HUES6 (cell line): ENCODE measurements at regions not wholly inside any gene's neighbourhood (a gene's known extent, or its start where the extent isn't known, plus 50 kb on each side); places are given as distances from the start of the nearest gene placed in this dataset.

Experiments
- H3K27ac ChIP-seq: 2 replicates; pipeline ENCODE4 v1.7.0; 2013; ENCODE audit warnings: low read depth, mild to moderate bottlenecking, low read length, inconsistent platforms
- H3K27me3 ChIP-seq: 2 replicates; pipeline ENCODE4 v1.6.1; 2013; ENCODE audit warnings: low read length; ENCODE audit not compliant: control insufficient read depth, insufficient read depth
- H3K36me3 ChIP-seq: 2 replicates; pipeline ENCODE4 v1.6.1; 2013; ENCODE audit warnings: low read length; ENCODE audit not compliant: control insufficient read depth, insufficient read depth
- H3K4me1 ChIP-seq: 2 replicates; pipeline ENCODE4 v1.6.1; 2013; ENCODE audit warnings: low read length; ENCODE audit not compliant: control insufficient read depth, insufficient read depth
- H3K4me3 ChIP-seq: 2 replicates; pipeline ENCODE4 v1.5.1; 2013; ENCODE audit warnings: low read depth, low read length
- H3K9ac ChIP-seq: one replicate; pipeline ENCODE4 v1.6.1; 2013; ENCODE audit warnings: mild to moderate bottlenecking, low read length
- H3K9me3 ChIP-seq: 2 replicates; pipeline ENCODE4 v1.6.1; 2013; ENCODE audit warnings: low read depth, low read length; ENCODE audit not compliant: control insufficient read depth, insufficient read depth

GRCh38 chr21:23008601-23009202 is 2010.5 kb downstream of the NCAM2 start:
- Histone ChIP-seq H3K9me3 (no peaks in the 10 kb centered on the region), H3K4me3 (no peak overlapping the region), H3K27ac (no peak overlapping the region), H3K36me3 (no peaks in the 10 kb centered on the region), H3K4me1 (no peaks in the 10 kb centered on the region), H3K9ac (no peak overlapping the region), H3K27me3 (no peaks in the 10 kb centered on the region)

GRCh38 chr21:23009360-23009759 is 2011.2 kb downstream of the NCAM2 start:
- no peak overlapping the region for H3K27ac ChIP-seq
- H3K9me3 ChIP-seq, result no peaks in the 10 kb centered on the region
- no peaks in the 10 kb centered on the region for H3K27me3 ChIP-seq
- no peaks in the 10 kb centered on the region for H3K4me1 ChIP-seq
- H3K9ac ChIP-seq, result no peak overlapping the region
- H3K36me3 ChIP-seq, result no peaks in the 10 kb centered on the region
- H3K4me3 ChIP-seq, result no peak overlapping the region

- H3K36me3 ChIP-seq, result no peaks in the 10 kb centered on the region
- H3K9ac ChIP-seq, result no peak overlapping the region
- no peaks in the 10 kb centered on the region for H3K27me3 ChIP-seq
- H3K4me3 ChIP-seq, result no peak overlapping the region
- no peaks in the 10 kb centered on the region for H3K9me3 ChIP-seq
- H3K27ac ChIP-seq, result no peak overlapping the region
- H3K4me1 ChIP-seq, result no peaks in the 10 kb centered on the region
Observed at GRCh38 chr21:23014021-23014420, 2015.8 kb downstream of the NCAM2 start.

- Histone ChIP-seq H3K27ac (no peak overlapping the region), H3K4me1 (no peaks in the 10 kb centered on the region), H3K4me3 (no peak overlapping the region), H3K36me3 (no peaks in the 10 kb centered on the region), H3K27me3 (no peaks in the 10 kb centered on the region), H3K9me3 (no peaks in the 10 kb centered on the region), H3K9ac (no peak overlapping the region)
Observed at GRCh38 chr21:23016617-23017016, 2018.4 kb downstream of the NCAM2 start.

- Histone ChIP-seq H3K9me3 (no peaks in the 10 kb centered on the region), H3K9ac (no peak overlapping the region), H3K36me3 (no peaks in the 10 kb centered on the region), H3K4me1 (no peaks in the 10 kb centered on the region), H3K27ac (no peak overlapping the region), H3K27me3 (no peaks in the 10 kb centered on the region), H3K4me3 (no peak overlapping the region)
Observed at GRCh38 chr21:23017989-23018388, 2019.8 kb downstream of the NCAM2 start.

- Histone ChIP-seq H3K36me3 (no peaks in the 10 kb centered on the region), H3K4me3 (no peak overlapping the region), H3K9ac (no peak overlapping the region), H3K4me1 (no peaks in the 10 kb centered on the region), H3K27ac (no peak overlapping the region), H3K9me3 (no peaks in the 10 kb centered on the region), H3K27me3 (no peaks in the 10 kb centered on the region)
Observed at GRCh38 chr21:23020969-23021368, 2022.8 kb downstream of the NCAM2 start.

- H3K4me1 ChIP-seq, result no peaks in the 10 kb centered on the region
- no peak overlapping the region for H3K4me3 ChIP-seq
- no peaks in the 10 kb centered on the region for H3K9me3 ChIP-seq
- H3K27ac ChIP-seq, result no peak overlapping the region
- no peaks in the 10 kb centered on the region for H3K27me3 ChIP-seq
- no peaks in the 10 kb centered on the region for H3K36me3 ChIP-seq
- H3K9ac ChIP-seq, result no peak overlapping the region
Observed at GRCh38 chr21:23021481-23021880, 2023.3 kb downstream of the NCAM2 start.

- no peaks in the 10 kb centered on the region for H3K4me1 ChIP-seq
- H3K36me3 ChIP-seq, result no peaks in the 10 kb centered on the region
- H3K4me3 ChIP-seq, result no peak overlapping the region
- H3K9me3 ChIP-seq, result no peaks in the 10 kb centered on the region
- H3K27me3 ChIP-seq, result no peaks in the 10 kb centered on the region
- no peak overlapping the region for H3K27ac ChIP-seq
- H3K9ac ChIP-seq, result no peak overlapping the region
Observed at GRCh38 chr21:23026878-23027277, 2028.7 kb downstream of the NCAM2 start.

- Histone ChIP-seq H3K36me3 (no peaks in the 10 kb centered on the region), H3K9ac (no peak overlapping the region), H3K4me1 (no peaks in the 10 kb centered on the region), H3K4me3 (no peak overlapping the region), H3K27ac (no peak overlapping the region), H3K9me3 (no peaks in the 10 kb centered on the region), H3K27me3 (no peaks in the 10 kb centered on the region)
Observed at GRCh38 chr21:23039846-23040245, 2041.6 kb downstream of the NCAM2 start.

- Histone ChIP-seq H3K27ac (no peak overlapping the region), H3K4me3 (no peak overlapping the region), H3K27me3 (no peaks in the 10 kb centered on the region), H3K9ac (no peak overlapping the region), H3K9me3 (no peaks in the 10 kb centered on the region), H3K4me1 (no peaks in the 10 kb centered on the region), H3K36me3 (no peaks in the 10 kb centered on the region)
Observed at GRCh38 chr21:23045955-23046354, 2047.7 kb downstream of the NCAM2 start.

GRCh38 chr21:23067672-23068071 is 2069.5 kb downstream of the NCAM2 start:
- Histone ChIP-seq H3K36me3 (no peaks in the 10 kb centered on the region), H3K9ac (no peak overlapping the region), H3K4me3 (no peak overlapping the region), H3K27me3 (no peaks in the 10 kb centered on the region), H3K9me3 (no peaks in the 10 kb centered on the region), H3K4me1 (no peaks in the 10 kb centered on the region), H3K27ac (no peak overlapping the region)

- Histone ChIP-seq H3K4me3 (no peak overlapping the region), H3K27me3 (no peaks in the 10 kb centered on the region), H3K4me1 (no peaks in the 10 kb centered on the region), H3K27ac (no peak overlapping the region), H3K9ac (no peak overlapping the region), H3K36me3 (no peaks in the 10 kb centered on the region), H3K9me3 (peaks cover 5% of the 10 kb centered on the region)
Observed at GRCh38 chr21:23083242-23083641, 2085.0 kb downstream of the NCAM2 start.
